OCI-LY3 (cell line): ENCODE measurements at regions not wholly inside any gene's neighbourhood (a gene's known extent, or its start where the extent isn't known, plus 50 kb on each side); places are given as distances from the start of the nearest gene placed in this dataset.

Experiments used
- H2AFZ ChIP-seq: fragments of 200-600, 300-600 bp; shearing (Covaris generic); 2 replicates; pipeline ENCODE4 v1.6.0; 2014; ENCODE audit warnings: antibody characterized with exemption, low read depth, low read length
- H3K27ac ChIP-seq: fragments of 200-600, 300-600 bp; sonication (generic); 2 replicates; pipeline ENCODE4 v1.5.1; 2014; ENCODE audit warnings: mild to moderate bottlenecking, low read length, moderate library complexity, mixed read lengths
- H3K27me3 ChIP-seq: fragments of 200-600, 300-600 bp; sonication (generic); 2 replicates; pipeline ENCODE4 v1.6.1; 2014; ENCODE audit warnings: low read depth, low read length, mixed read lengths
- H3K36me3 ChIP-seq: fragments of 200-600, 300-600 bp; sonication (generic); replicated peaks from 2 replicates; pipeline ENCODE3; 2014; ENCODE audit warnings: low read depth, low read length, mixed read lengths
- H3K4me1 ChIP-seq: fragments of 300-600, 200-600 bp; sonication (generic); 2 replicates; pipeline ENCODE4 v1.6.1; 2014; ENCODE audit warnings: low read length, mixed read lengths
- H3K4me2 ChIP-seq: fragments of 200-600, 300-600 bp; sonication (generic); 2 replicates; pipeline ENCODE4 v1.6.1; 2014; ENCODE audit warnings: low read length, mixed read lengths
- H3K4me3 ChIP-seq: fragments of 300-600, 200-600 bp; sonication (generic); 2 replicates; pipeline ENCODE4 v1.5.1; 2014; ENCODE audit warnings: antibody characterized with exemption, mild to moderate bottlenecking, low read length, moderate library complexity
- H3K79me2 ChIP-seq: fragments of 300-600, 200-600 bp; shearing (Covaris generic); 2 replicates; pipeline ENCODE4 v1.6.1; 2014; ENCODE audit warnings: mild to moderate bottlenecking, low read length, mixed read lengths
- H3K9ac ChIP-seq: fragments of 300-600, 200-600 bp; shearing (Covaris generic); 2 replicates; pipeline ENCODE4 v1.6.0; 2014; ENCODE audit warnings: mild to moderate bottlenecking, low read length, moderate library complexity
- H3K9me3 ChIP-seq: fragments of 200-600, 300-600 bp; shearing (Covaris generic); 2 replicates; pipeline ENCODE4 v1.6.1; 2014; ENCODE audit warnings: low read length, mixed read lengths; ENCODE audit not compliant: insufficient read depth
- H4K20me1 ChIP-seq: fragments of 200-600, 300-600 bp; sonication (generic); 2 replicates; pipeline ENCODE4 v1.6.1; 2016; ENCODE audit warnings: low read length, mixed read lengths; ENCODE audit not compliant: insufficient read depth
- EZH2phosphoT487 ChIP-seq: fragments of 200-600 bp; shearing (Covaris generic); IDR thresholded peaks from 2 replicates; pipeline ENCODE4 v1.6.1; 2018; ENCODE audit warnings: antibody characterized with exemption, mixed run types, low read depth
- TF ChIP-seq, protein P1 (sequence below): fragments of 200-600, 300-600 bp; sonication (generic); IDR thresholded peaks from 2 replicates; pipeline ENCODE4 v1.5.1; 2014; ENCODE audit warnings: antibody characterized with exemption, low read length, low read depth

DNA sequence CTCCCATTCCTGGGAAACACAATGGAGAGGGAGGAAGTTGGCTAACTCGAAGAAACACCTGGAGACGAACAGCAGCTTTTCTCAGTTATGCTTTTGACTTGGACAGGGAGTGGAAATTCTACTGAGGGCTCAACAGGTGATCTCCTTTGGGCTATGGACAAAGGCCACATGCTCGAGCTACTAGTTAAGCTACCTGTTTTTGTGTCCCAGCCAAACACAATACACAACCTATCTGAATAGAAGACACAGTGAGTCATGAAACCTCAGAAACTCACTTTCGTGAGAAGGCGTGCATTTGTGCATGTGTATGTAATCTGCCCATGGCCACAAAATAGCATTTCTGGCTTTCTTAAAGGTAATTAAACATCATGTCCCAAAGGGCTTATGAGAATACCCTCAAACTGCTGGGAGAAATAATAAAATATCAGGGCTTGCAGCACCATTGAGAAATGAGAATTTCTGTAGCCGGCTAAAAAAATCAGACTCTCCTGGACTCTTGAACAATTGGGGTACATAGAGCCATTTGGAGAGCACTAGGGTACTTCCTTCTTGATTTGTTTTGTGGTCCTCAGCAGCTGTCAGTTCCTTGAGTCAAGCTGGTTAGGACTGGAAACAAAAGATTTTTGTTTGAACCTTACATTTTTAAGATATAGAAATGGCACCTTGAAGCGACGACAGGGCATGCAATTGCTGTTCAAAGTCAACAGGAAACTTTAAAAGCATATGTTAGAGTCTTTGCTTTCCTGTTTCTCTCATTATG lies 85.5 kb upstream of the PTHLH start:
- H2AFZ ChIP-seq = no peak overlapping the region
- H3K27ac ChIP-seq = no peak overlapping the region
- H3K36me3 ChIP-seq = no peaks in the 10 kb centered on the region
- H3K4me2 ChIP-seq = no peak overlapping the region
- no peaks in the 10 kb centered on the region for H4K20me1 ChIP-seq
- H3K9ac ChIP-seq = no peak overlapping the region
- TF ChIP-seq, protein P1, sequence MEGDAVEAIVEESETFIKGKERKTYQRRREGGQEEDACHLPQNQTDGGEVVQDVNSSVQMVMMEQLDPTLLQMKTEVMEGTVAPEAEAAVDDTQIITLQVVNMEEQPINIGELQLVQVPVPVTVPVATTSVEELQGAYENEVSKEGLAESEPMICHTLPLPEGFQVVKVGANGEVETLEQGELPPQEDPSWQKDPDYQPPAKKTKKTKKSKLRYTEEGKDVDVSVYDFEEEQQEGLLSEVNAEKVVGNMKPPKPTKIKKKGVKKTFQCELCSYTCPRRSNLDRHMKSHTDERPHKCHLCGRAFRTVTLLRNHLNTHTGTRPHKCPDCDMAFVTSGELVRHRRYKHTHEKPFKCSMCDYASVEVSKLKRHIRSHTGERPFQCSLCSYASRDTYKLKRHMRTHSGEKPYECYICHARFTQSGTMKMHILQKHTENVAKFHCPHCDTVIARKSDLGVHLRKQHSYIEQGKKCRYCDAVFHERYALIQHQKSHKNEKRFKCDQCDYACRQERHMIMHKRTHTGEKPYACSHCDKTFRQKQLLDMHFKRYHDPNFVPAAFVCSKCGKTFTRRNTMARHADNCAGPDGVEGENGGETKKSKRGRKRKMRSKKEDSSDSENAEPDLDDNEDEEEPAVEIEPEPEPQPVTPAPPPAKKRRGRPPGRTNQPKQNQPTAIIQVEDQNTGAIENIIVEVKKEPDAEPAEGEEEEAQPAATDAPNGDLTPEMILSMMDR = no peak
- no peak for TF ChIP-seq EZH2phosphoT487
- H3K9me3 ChIP-seq = no peaks in the 10 kb centered on the region
- no peak overlapping the region for H3K4me3 ChIP-seq
- no peaks in the 10 kb centered on the region for H3K79me2 ChIP-seq
- H3K4me1 ChIP-seq = no peaks in the 10 kb centered on the region
- no peaks in the 10 kb centered on the region for H3K27me3 ChIP-seq

DNA sequence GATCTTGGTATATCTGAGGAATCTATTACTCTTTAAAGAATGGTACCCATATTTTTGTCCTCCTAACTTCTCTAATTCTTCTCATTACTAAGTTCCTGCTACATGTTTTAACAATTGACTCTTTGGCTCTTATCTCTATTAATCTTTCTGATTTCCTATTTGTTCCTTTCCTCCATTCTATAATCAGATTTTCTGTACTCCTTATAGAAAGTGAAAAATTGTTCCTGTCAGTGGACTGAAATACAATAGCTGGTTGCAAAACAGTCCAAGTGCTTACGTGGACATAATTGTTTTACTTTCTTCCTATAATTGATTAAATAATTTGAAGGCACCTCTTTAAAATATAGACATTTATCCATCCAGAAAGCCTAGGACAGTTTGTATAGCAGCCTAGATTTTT lies 86.7 kb upstream of the PTHLH start:
- Histone ChIP-seq H3K36me3 (no peaks in the 10 kb centered on the region), H3K27ac (no peak overlapping the region), H2AFZ (no peak overlapping the region), H3K4me3 (no peak overlapping the region), H3K9ac (no peak overlapping the region), H3K4me2 (no peak overlapping the region), H3K4me1 (peaks cover under 1% of the 10 kb centered on the region), H4K20me1 (no peaks in the 10 kb centered on the region), H3K9me3 (no peaks in the 10 kb centered on the region), H3K27me3 (no peaks in the 10 kb centered on the region), H3K79me2 (no peaks in the 10 kb centered on the region)
- no peak for TF ChIP-seq EZH2phosphoT487

DNA sequence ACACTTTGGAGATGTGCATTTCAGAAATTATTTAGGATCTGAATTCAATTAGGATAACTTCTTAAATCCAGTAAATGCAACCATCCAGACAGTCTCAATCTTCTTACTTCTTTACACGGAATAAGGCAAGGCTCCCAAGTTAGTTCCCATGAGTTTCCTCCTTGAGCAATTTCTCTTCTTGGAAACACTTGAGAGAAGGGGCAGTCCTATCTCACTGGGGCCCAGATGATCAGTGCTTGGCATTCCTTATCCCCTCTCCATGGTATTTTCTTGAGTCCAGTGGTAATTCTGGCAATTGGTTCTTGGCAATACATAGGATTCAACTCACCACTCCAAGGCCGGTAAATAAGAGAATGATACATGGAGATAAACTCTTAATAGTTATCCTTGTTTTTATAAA lies 87.1 kb upstream of the PTHLH start:
- H3K4me3 ChIP-seq = no peak overlapping the region
- H4K20me1 ChIP-seq = no peaks in the 10 kb centered on the region
- H3K27ac ChIP-seq = no peak overlapping the region
- H3K4me1 ChIP-seq = peaks cover 5% of the 10 kb centered on the region
- H3K4me2 ChIP-seq = no peak overlapping the region
- H2AFZ ChIP-seq = no peak overlapping the region
- H3K79me2 ChIP-seq = no peaks in the 10 kb centered on the region
- TF ChIP-seq, protein P1 = no peak
- no peak for TF ChIP-seq EZH2phosphoT487
- H3K27me3 ChIP-seq = no peaks in the 10 kb centered on the region
- H3K9me3 ChIP-seq = no peaks in the 10 kb centered on the region
- H3K9ac ChIP-seq = no peak overlapping the region
- no peaks in the 10 kb centered on the region for H3K36me3 ChIP-seq

DNA sequence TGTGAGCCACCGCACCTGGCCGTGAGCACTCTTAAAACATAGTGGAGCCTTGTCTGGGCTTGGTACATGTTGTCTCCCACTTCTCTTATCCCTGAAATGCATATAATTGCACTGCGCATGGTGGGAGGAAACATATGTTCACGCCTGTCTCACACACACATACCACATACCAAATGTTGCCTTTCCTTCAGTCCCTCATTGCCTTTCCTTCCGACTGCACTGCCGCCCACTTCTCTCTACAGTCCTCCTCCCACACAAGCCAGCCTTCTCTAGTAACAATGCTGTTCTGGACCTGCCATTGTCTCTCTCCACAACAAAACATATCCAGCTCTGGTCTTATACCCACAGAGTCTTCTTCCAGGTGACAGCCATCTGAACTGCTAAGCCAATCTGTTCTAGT lies 88.3 kb upstream of the PTHLH start:
- no peaks in the 10 kb centered on the region for H3K27me3 ChIP-seq
- peaks cover 17% of the 10 kb centered on the region for H3K4me1 ChIP-seq
- no peaks in the 10 kb centered on the region for H3K36me3 ChIP-seq
- no peak overlapping the region for H3K27ac ChIP-seq
- no peaks in the 10 kb centered on the region for H4K20me1 ChIP-seq
- no peak overlapping the region for H3K4me3 ChIP-seq
- no peak overlapping the region for H3K9ac ChIP-seq
- no peak for TF ChIP-seq EZH2phosphoT487
- TF ChIP-seq, protein P1 = no peak
- H3K9me3 ChIP-seq = no peaks in the 10 kb centered on the region
- H3K4me2 ChIP-seq = no peak overlapping the region
- no peak overlapping the region for H2AFZ ChIP-seq
- H3K79me2 ChIP-seq = no peaks in the 10 kb centered on the region
